ENCODE measurements at regions not wholly inside any gene's neighbourhood (a gene's known extent, or its start where the extent isn't known, plus 50 kb on each side); places are given as distances from the start of the nearest gene placed in this dataset.

- H3K9me3 ChIP-seq = no peaks in the 10 kb centered on the region
- H3K27ac ChIP-seq = no peak overlapping the region
- DNase-seq (ENCODE audit: low spot score in 2 of 2) = no peak
- H3K4me3 ChIP-seq = no peak overlapping the region
- no peaks in the 10 kb centered on the region for H3K27me3 ChIP-seq
- TF ChIP-seq EP300 (IDR thresholded peaks at IDR 0.05) (no peak), POLR2A (IDR thresholded peaks at IDR 0.05) (no peak)
- TF ChIP-seq, protein P1, sequence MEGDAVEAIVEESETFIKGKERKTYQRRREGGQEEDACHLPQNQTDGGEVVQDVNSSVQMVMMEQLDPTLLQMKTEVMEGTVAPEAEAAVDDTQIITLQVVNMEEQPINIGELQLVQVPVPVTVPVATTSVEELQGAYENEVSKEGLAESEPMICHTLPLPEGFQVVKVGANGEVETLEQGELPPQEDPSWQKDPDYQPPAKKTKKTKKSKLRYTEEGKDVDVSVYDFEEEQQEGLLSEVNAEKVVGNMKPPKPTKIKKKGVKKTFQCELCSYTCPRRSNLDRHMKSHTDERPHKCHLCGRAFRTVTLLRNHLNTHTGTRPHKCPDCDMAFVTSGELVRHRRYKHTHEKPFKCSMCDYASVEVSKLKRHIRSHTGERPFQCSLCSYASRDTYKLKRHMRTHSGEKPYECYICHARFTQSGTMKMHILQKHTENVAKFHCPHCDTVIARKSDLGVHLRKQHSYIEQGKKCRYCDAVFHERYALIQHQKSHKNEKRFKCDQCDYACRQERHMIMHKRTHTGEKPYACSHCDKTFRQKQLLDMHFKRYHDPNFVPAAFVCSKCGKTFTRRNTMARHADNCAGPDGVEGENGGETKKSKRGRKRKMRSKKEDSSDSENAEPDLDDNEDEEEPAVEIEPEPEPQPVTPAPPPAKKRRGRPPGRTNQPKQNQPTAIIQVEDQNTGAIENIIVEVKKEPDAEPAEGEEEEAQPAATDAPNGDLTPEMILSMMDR (IDR thresholded peaks at IDR 0.05) = no peak
- no peaks in the 10 kb centered on the region for H3K36me3 ChIP-seq
- H3K4me1 ChIP-seq = no peaks in the 10 kb centered on the region
- WGBS, 2 donors = 53 to 65% methylated on average over 6 of the region's 6 CpGs
Observed at GRCh38 chr17:34823023-34823422, 138.2 kb downstream of the CCT6B start.

- Histone ChIP-seq H3K27me3 (no peaks in the 10 kb centered on the region), H3K4me1 (no peaks in the 10 kb centered on the region), H3K9me3 (no peaks in the 10 kb centered on the region), H3K27ac (no peak overlapping the region), H3K4me3 (no peak overlapping the region), H3K36me3 (no peaks in the 10 kb centered on the region)
- 57 to 70% methylated on average over 9 to 10 of the region's 10 CpGs for WGBS, 2 donors
- no peak for DNase-seq (ENCODE audit: low spot score in 2 of 2)
- TF ChIP-seq, protein P1 (IDR thresholded peaks at IDR 0.05) = no peak
- TF ChIP-seq EP300 (IDR thresholded peaks at IDR 0.05) (no peak), POLR2A (IDR thresholded peaks at IDR 0.05) (no peak)
Observed at GRCh38 chr17:34822007-34822739, 139.1 kb downstream of the CCT6B start.

- Histone ChIP-seq H3K9me3 (no peaks in the 10 kb centered on the region), H3K27ac (no peak overlapping the region), H3K27me3 (no peaks in the 10 kb centered on the region), H3K36me3 (no peaks in the 10 kb centered on the region), H3K4me3 (no peak overlapping the region), H3K4me1 (no peaks in the 10 kb centered on the region)
- WGBS, 2 donors = 32 to 37% methylated on average over 4 of the region's 4 CpGs
- no peak for DNase-seq (ENCODE audit: low spot score in 2 of 2)
- TF ChIP-seq, protein P1 (IDR thresholded peaks at IDR 0.05) = no peak
- TF ChIP-seq POLR2A (IDR thresholded peaks at IDR 0.05) (no peak), EP300 (IDR thresholded peaks at IDR 0.05) (no peak)
Observed at GRCh38 chr17:34820922-34821321, 140.3 kb downstream of the CCT6B start.

GRCh38 chr17:34820248-34820801 lies 140.9 kb downstream of the CCT6B start:
- H3K36me3 ChIP-seq = no peaks in the 10 kb centered on the region
- no peaks in the 10 kb centered on the region for H3K9me3 ChIP-seq
- H3K4me3 ChIP-seq = no peak overlapping the region
- H3K27me3 ChIP-seq = no peaks in the 10 kb centered on the region
- TF ChIP-seq EP300 (IDR thresholded peaks at IDR 0.05) (no peak), POLR2A (IDR thresholded peaks at IDR 0.05) (no peak)
- TF ChIP-seq, protein P1 (IDR thresholded peaks at IDR 0.05) = no peak
- no peak for DNase-seq (ENCODE audit: low spot score in 2 of 2)
- no peaks in the 10 kb centered on the region for H3K4me1 ChIP-seq
- H3K27ac ChIP-seq = no peak overlapping the region
- 21 to 31% methylated on average over 8 of the region's 8 CpGs for WGBS, 2 donors

GRCh38 chr17:34817252-34818035 lies 143.8 kb downstream of the CCT6B start:
- TF ChIP-seq POLR2A (IDR thresholded peaks at IDR 0.05) (no peak), EP300 (IDR thresholded peaks at IDR 0.05) (no peak)
- TF ChIP-seq, protein P1 (IDR thresholded peaks at IDR 0.05) = no peak
- Histone ChIP-seq H3K4me3 (no peak overlapping the region), H3K9me3 (no peaks in the 10 kb centered on the region), H3K27ac (no peak overlapping the region), H3K27me3 (no peaks in the 10 kb centered on the region), H3K36me3 (no peaks in the 10 kb centered on the region), H3K4me1 (no peaks in the 10 kb centered on the region)
- WGBS, 2 donors = 85% methylated on average over 8 of the region's 8 CpGs
- DNase-seq (ENCODE audit: low spot score in 2 of 2) = no peak

Data from tibial nerve (tissue), 4 donors.